K562 (cell line): ENCODE measurements at regions not wholly inside any gene's neighbourhood (a gene's known extent, or its start where the extent isn't known, plus 50 kb on each side); places are given as distances from the start of the nearest gene placed in this dataset.

Experiments used
- CSDE1 ChIP-seq, 2 experiments: fragments of 450-650 bp; IDR thresholded peaks; 2 replicates each; pipeline ENCODE4 v1.6.1; 2016; ENCODE audit warnings: mild to moderate bottlenecking in 1 of 2
- RBBP5 ChIP-seq: fragments of 200-600 bp; sonication (generic); IDR thresholded peaks from 2 replicates; pipeline ENCODE4 v1.6.1; 2012; ENCODE audit warnings: borderline replicate concordance, mild to moderate bottlenecking, low read length, control low read depth, inconsistent platforms; ENCODE audit not compliant: insufficient read depth, poor library complexity, severe bottlenecking
- ZNF174 ChIP-seq: fragments of 250-450 bp; sonication (Bioruptor Pico); IDR thresholded peaks from 2 replicates; pipeline ENCODE4 v1.4.0; 2020; ENCODE audit warnings: mild to moderate bottlenecking
- ZNF318 ChIP-seq, 2 experiments: fragments of 450-650 bp; IDR thresholded peaks; 2 replicates each; pipeline ENCODE4 v1.6.1; 2016; ENCODE audit warnings: mild to moderate bottlenecking in 2 of 2, borderline replicate concordance in 1 of 2, low read depth in 1 of 2, moderate library complexity in 1 of 2

DNA sequence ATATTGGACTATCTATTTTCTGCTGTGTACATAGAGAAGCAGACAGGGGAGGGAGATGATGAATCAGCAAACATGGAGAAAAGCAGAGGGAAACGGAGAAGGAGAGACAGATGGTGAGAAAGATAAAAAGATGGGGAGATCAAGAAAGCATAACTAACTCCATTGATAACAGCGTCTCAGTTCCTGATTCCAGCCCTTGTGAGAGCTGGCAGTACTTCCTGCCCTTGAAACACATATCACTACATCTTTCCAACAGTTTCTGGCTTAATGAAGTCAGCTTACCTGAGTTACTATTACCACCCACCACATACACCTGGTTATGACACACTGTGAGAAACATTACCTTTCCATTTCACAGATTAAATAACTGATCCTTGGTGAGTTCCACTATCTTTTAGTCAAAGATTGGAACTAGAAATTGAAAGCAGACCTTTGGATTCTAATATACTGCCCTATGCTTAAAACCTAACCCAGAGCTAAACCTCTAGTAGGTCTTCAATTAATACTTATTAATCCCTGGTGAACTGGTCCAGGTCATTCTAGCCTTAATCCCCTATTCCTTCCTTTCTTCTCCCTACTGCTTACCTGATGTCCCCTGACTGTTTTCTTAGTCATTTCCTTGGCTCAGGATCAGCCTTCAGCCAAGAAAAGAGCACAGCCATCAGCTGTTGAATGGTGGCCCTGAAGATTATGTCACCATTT is 346.6 kb upstream of the CCL2 start:
- no peak for TF ChIP-seq CSDE1 (IDR thresholded peaks at IDR 0.05)
- TF ChIP-seq RBBP5 = no peak
- TF ChIP-seq ZNF318 (IDR thresholded peaks at IDR 0.05; ENCODE audit: borderline replicate concordance in 1 of 2, low read depth in 1 of 2) = no peak
- TF ChIP-seq ZNF174 (CRISPR knock-in tag) = no peak
